MCF 10A (cell line): ENCODE measurements at regions not wholly inside any gene's neighbourhood (a gene's known extent, or its start where the extent isn't known, plus 50 kb on each side); places are given as distances from the start of the nearest gene placed in this dataset.
"Not testable (repeated sequence)": the region's sequence is repeated elsewhere in the genome, so short reads cannot be mapped to it uniquely, and the experiment has no call there.

Experiments used
- BruUV-seq: library from RNA; stranded (reverse); fragments of 400-500 nt; replicated peaks from 2 replicates; lab custom pipeline; 2021; lab: Mats Ljungman, UMichigan
- CTCF ChIA-PET: fragments of 300-600 bp; sonication (Branson Sonifier 250); formaldehyde crosslinking; extraction: SDS; loops from one replicate; lab custom pipeline; 2021; ENCODE audit warnings: antibody characterized with exemption, inconsistent platforms; lab: Yijun Ruan, JAX
- POLR2A ChIA-PET: fragments of 300-600, 350-650 bp; sonication (Branson Sonifier 250); formaldehyde crosslinking; extraction: SDS; loops from one replicate; lab custom pipeline; 2020; ENCODE audit warnings: antibody characterized with exemption, inconsistent platforms; lab: Yijun Ruan, JAX
- DNase-seq: peaks from one replicate; pipeline ENCODE4 v3.0.0-alpha.2; 2018; ENCODE audit not compliant: unreplicated experiment
- H3K27ac Mint-ChIP-seq: one replicate; pipeline ENCODE4 v1.8.0; 2022; ENCODE audit warnings: mild to moderate bottlenecking, low read depth, mixed read lengths; ENCODE audit not compliant: unreplicated experiment
- H3K27me3 Mint-ChIP-seq: one replicate; pipeline ENCODE4 v1.8.0; 2022; ENCODE audit warnings: mixed read lengths; ENCODE audit not compliant: insufficient read depth, unreplicated experiment
- H3K36me3 Mint-ChIP-seq: one replicate; pipeline ENCODE4 v1.8.0; 2022; ENCODE audit warnings: mild to moderate bottlenecking, moderate library complexity, mixed read lengths; ENCODE audit not compliant: insufficient read depth, unreplicated experiment
- H3K4me1 Mint-ChIP-seq: one replicate; pipeline ENCODE4 v1.8.0; 2022; ENCODE audit warnings: mixed read lengths; ENCODE audit not compliant: insufficient read depth, unreplicated experiment
- H3K4me3 Mint-ChIP-seq: one replicate; pipeline ENCODE4 v1.8.0; 2022; ENCODE audit warnings: mild to moderate bottlenecking, moderate library complexity, mixed read lengths; ENCODE audit not compliant: unreplicated experiment
- H3K9me3 Mint-ChIP-seq: one replicate; pipeline ENCODE4 v1.8.0; 2022; ENCODE audit warnings: mixed read lengths; ENCODE audit not compliant: unreplicated experiment
- CTCF ChIP-seq: fragments of 200-600 bp; IDR thresholded peaks from one replicate; pipeline ENCODE4 v1.8.0; 2022; ENCODE audit warnings: antibody characterized with exemption, mild to moderate bottlenecking; ENCODE audit not compliant: unreplicated experiment
- intact Hi-C: fragments of 100-400 bp; cut with micrococcal nuclease; formaldehyde crosslinking; loops from 2 replicates; pipeline ENCODE4 v1.14.1; 2022

- no peaks in the 10 kb centered on the region for H3K36me3 Mint-ChIP-seq
- no peak overlapping the region for H3K4me3 Mint-ChIP-seq
- H3K4me1 Mint-ChIP-seq: no peaks in the 10 kb centered on the region
- ChIA-PET CTCF (no interaction called here), POLR2A (no interaction called here)
- TF ChIP-seq CTCF: no peak
- H3K27me3 Mint-ChIP-seq: peaks cover 30% of the 10 kb centered on the region
- H3K27ac Mint-ChIP-seq: no peak overlapping the region
- intact Hi-C loops: no loop called here
- no peak for DNase-seq
- H3K9me3 Mint-ChIP-seq: no peaks in the 10 kb centered on the region
- no TSS peak for BruUV-seq
Observed at GRCh38 chr14:106393742-106394141, 867.4 kb downstream of the TMEM121 start.

- Mint-ChIP-seq H3K9me3 (no peaks in the 10 kb centered on the region), H3K27me3 (peaks cover 22% of the 10 kb centered on the region), H3K27ac (no peak overlapping the region), H3K4me3 (no peak overlapping the region), H3K4me1 (no peaks in the 10 kb centered on the region), H3K36me3 (no peaks in the 10 kb centered on the region)
- peak; percentile 4 for DNase-seq
- no TSS peak for BruUV-seq
- ChIA-PET POLR2A (no interaction called here), CTCF (interaction anchor here (0.6 to 1.2 kb wide), 4 partner anchors 14 to 23 kb away, joined by 3 to 4 read pairs (median 4); no protein-coding TSS in a partner anchor)
- no peak for TF ChIP-seq CTCF
- intact Hi-C loops: no loop called here
Observed at GRCh38 chr14:106395456-106396050, 869.2 kb downstream of the TMEM121 start.

- TF ChIP-seq CTCF: no peak
- Mint-ChIP-seq H3K36me3 (no peaks in the 10 kb centered on the region), H3K9me3 (no peaks in the 10 kb centered on the region), H3K4me3 (no peak overlapping the region), H3K27ac (no peak overlapping the region), H3K4me1 (no peaks in the 10 kb centered on the region), H3K27me3 (peaks cover 12% of the 10 kb centered on the region)
- BruUV-seq: no TSS peak
- ChIA-PET CTCF (interaction anchor here (0.7 to 1.3 kb wide), 2 partner anchors 24 to 212 kb away, joined by 3 to 6 read pairs; no protein-coding TSS in a partner anchor), POLR2A (no interaction called here)
- DNase-seq: no peak
- intact Hi-C loops: no loop called here
Observed at GRCh38 chr14:106396999-106397398, 870.6 kb downstream of the TMEM121 start.

GRCh38 chr14:106398931-106399331 is 872.5 kb downstream of the TMEM121 start:
- H3K9me3 Mint-ChIP-seq, DNase-seq, POLR2A ChIA-PET: not testable (repeated sequence)

GRCh38 chr14:106401316-106401715 is 874.9 kb downstream of the TMEM121 start:
- H3K4me3 Mint-ChIP-seq, H3K36me3 Mint-ChIP-seq, POLR2A ChIA-PET, BruUV-seq, intact Hi-C loops, H3K4me1 Mint-ChIP-seq, DNase-seq, CTCF ChIA-PET, H3K9me3 Mint-ChIP-seq, H3K27ac Mint-ChIP-seq: not testable (repeated sequence)
- H3K27me3 Mint-ChIP-seq: peaks cover 11% of the 10 kb centered on the region

More at GRCh38 chr14:106398931-106399331, 872.5 kb downstream of the TMEM121 start:
- intact Hi-C loops, H3K36me3 Mint-ChIP-seq, CTCF ChIA-PET, H3K4me3 Mint-ChIP-seq, H3K27ac Mint-ChIP-seq, H3K4me1 Mint-ChIP-seq, BruUV-seq: not testable (repeated sequence)
- peaks cover 12% of the 10 kb centered on the region for H3K27me3 Mint-ChIP-seq
